Ishikawa (cell line): ENCODE measurements at regions not wholly inside any gene's neighbourhood (a gene's known extent, or its start where the extent isn't known, plus 50 kb on each side); places are given as distances from the start of the nearest gene placed in this dataset.

Experiments used
- CEBPB ChIP-seq: IDR thresholded peaks from 2 replicates; pipeline ENCODE4 v1.6.1; 2012
- CREB1 ChIP-seq: IDR thresholded peaks from 2 replicates; pipeline ENCODE4 v1.6.1; 2012; ENCODE audit warnings: low read depth
- EGR1 ChIP-seq: IDR thresholded peaks from 2 replicates; pipeline ENCODE4 v1.6.1; 2012
- EP300 ChIP-seq: IDR thresholded peaks from 2 replicates; pipeline ENCODE4 v1.6.1; 2012; ENCODE audit warnings: borderline replicate concordance
- FOXM1 ChIP-seq: IDR thresholded peaks from 2 replicates; pipeline ENCODE4 v1.6.1; 2012; ENCODE audit warnings: low read depth, borderline replicate concordance
- NFIC ChIP-seq: IDR thresholded peaks from 2 replicates; pipeline ENCODE4 v1.6.1; 2012
- RAD21 ChIP-seq: IDR thresholded peaks from 2 replicates; pipeline ENCODE4 v1.6.1; 2012; ENCODE audit warnings: low read depth
- TAF1 ChIP-seq: IDR thresholded peaks from 2 replicates; pipeline ENCODE4 v1.6.1; 2012; ENCODE audit warnings: low read depth, mild to moderate bottlenecking
- TCF12 ChIP-seq: IDR thresholded peaks from 2 replicates; pipeline ENCODE4 v1.6.1; 2012; ENCODE audit warnings: low read depth
- TEAD4 ChIP-seq: IDR thresholded peaks from 2 replicates; pipeline ENCODE4 v1.6.1; 2012
- YY1 ChIP-seq: IDR thresholded peaks from 2 replicates; pipeline ENCODE4 v1.6.1; 2012; ENCODE audit warnings: low read depth
- ZBTB7A ChIP-seq: IDR thresholded peaks from 2 replicates; pipeline ENCODE4 v1.6.1; 2012; ENCODE audit warnings: low read depth
- TF ChIP-seq, protein P1 (sequence below): IDR thresholded peaks from 2 replicates; pipeline ENCODE4 v1.6.1; 2012
- TF ChIP-seq, protein P2 (sequence below): IDR thresholded peaks from 2 replicates; pipeline ENCODE4 v1.6.1; 2012
- TF ChIP-seq, protein P3 (sequence below): IDR thresholded peaks from 2 replicates; pipeline ENCODE4 v1.6.1; 2012; ENCODE audit warnings: low read depth, mild to moderate bottlenecking

DNA sequence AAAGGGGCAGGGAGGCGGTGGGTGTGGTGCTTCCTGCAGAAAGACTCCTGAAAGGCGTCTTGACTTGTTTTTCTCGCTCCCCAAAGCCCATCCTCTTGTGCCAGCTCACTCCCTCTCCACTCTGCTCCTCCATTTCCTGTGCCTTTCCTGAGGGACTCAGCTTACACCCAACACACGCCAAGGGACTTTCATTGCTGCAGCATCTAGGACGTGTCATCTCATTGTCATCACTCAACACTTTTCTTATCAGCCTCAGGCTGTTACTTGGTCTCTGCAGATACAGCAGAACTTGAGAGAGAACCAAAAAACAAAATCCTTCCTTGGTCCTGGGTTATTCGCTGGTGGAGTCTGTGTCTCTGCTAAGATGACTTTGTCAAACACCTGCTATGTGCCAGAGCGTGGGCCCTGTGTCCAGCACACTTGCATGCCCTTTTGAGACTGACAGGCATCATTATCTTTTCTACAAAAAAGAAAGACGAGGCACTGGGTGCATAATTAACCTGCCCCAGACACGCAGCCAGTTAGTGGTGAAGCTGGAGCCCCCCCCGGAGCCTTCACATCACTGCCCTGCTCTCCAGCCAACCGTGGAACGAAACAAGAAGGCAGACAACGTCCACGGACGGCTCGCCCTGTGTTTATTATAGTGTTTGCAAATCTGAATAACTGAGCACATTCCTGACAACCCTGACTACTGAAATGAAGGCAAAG, 261.7 kb upstream of the HDAC4 start:
- no peak for TF ChIP-seq CEBPB
- TF ChIP-seq, protein P1, sequence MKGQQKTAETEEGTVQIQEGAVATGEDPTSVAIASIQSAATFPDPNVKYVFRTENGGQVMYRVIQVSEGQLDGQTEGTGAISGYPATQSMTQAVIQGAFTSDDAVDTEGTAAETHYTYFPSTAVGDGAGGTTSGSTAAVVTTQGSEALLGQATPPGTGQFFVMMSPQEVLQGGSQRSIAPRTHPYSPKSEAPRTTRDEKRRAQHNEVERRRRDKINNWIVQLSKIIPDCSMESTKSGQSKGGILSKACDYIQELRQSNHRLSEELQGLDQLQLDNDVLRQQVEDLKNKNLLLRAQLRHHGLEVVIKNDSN: no peak
- no peak for TF ChIP-seq RAD21
- no peak for TF ChIP-seq EP300
- no peak for TF ChIP-seq ZBTB7A
- TF ChIP-seq TCF12: no peak
- TF ChIP-seq, protein P2, sequence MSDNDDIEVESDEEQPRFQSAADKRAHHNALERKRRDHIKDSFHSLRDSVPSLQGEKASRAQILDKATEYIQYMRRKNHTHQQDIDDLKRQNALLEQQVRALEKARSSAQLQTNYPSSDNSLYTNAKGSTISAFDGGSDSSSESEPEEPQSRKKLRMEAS: no peak
- no peak for TF ChIP-seq EGR1
- TF ChIP-seq YY1: no peak
- TF ChIP-seq CREB1: no peak
- TF ChIP-seq, protein P3, sequence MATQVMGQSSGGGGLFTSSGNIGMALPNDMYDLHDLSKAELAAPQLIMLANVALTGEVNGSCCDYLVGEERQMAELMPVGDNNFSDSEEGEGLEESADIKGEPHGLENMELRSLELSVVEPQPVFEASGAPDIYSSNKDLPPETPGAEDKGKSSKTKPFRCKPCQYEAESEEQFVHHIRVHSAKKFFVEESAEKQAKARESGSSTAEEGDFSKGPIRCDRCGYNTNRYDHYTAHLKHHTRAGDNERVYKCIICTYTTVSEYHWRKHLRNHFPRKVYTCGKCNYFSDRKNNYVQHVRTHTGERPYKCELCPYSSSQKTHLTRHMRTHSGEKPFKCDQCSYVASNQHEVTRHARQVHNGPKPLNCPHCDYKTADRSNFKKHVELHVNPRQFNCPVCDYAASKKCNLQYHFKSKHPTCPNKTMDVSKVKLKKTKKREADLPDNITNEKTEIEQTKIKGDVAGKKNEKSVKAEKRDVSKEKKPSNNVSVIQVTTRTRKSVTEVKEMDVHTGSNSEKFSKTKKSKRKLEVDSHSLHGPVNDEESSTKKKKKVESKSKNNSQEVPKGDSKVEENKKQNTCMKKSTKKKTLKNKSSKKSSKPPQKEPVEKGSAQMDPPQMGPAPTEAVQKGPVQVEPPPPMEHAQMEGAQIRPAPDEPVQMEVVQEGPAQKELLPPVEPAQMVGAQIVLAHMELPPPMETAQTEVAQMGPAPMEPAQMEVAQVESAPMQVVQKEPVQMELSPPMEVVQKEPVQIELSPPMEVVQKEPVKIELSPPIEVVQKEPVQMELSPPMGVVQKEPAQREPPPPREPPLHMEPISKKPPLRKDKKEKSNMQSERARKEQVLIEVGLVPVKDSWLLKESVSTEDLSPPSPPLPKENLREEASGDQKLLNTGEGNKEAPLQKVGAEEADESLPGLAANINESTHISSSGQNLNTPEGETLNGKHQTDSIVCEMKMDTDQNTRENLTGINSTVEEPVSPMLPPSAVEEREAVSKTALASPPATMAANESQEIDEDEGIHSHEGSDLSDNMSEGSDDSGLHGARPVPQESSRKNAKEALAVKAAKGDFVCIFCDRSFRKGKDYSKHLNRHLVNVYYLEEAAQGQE: no peak
- TF ChIP-seq TAF1: no peak
- TF ChIP-seq FOXM1: no peak
- TF ChIP-seq NFIC: no peak
- no peak for TF ChIP-seq TEAD4

DNA sequence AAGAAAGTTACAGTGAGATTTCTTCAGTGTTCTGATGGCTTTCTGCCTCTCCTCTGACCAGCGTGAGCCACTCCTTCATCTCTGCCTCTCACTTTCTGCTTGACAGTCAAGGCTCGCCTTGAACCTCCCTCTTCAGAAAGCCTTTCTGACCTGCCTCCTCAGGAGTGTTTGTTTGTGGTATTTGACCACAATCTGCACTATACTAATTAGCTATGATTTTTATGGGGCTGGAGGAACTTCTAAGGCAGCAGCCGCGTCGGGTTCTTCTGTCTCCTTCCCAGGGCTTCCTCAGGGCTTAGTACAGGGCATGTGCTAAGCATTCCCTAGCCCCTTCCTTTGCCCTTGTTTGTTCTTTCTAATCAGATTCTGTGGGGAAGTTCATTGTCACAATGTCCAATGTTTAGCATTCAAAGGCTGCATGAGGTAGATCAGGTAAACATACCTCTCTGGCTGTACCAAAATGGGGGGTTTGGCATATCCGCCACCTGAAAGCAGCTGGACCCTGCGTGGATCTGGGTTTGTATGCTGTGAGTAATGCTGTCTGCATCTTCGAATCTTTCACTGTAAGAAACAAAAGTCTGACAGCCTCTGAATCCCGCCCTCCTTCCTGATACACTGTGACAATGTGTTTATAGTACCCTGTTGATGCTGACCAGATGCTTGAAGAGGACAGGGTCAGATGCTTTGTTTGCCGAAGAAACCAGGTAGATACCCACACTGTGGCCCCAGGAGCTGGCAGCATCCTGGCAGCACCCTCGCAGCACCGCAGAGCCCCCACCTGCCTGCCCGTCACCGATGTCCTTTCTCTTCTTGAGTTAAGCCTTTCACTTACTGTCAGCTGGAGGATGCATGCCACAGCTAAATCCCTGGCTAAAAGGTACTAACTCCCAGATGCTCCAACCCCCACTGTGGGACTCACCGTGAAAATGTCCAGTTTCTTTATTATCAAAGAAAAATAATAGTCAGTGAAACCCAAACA, 260.8 kb upstream of the HDAC4 start:
- TF ChIP-seq, protein P1: no peak

DNA sequence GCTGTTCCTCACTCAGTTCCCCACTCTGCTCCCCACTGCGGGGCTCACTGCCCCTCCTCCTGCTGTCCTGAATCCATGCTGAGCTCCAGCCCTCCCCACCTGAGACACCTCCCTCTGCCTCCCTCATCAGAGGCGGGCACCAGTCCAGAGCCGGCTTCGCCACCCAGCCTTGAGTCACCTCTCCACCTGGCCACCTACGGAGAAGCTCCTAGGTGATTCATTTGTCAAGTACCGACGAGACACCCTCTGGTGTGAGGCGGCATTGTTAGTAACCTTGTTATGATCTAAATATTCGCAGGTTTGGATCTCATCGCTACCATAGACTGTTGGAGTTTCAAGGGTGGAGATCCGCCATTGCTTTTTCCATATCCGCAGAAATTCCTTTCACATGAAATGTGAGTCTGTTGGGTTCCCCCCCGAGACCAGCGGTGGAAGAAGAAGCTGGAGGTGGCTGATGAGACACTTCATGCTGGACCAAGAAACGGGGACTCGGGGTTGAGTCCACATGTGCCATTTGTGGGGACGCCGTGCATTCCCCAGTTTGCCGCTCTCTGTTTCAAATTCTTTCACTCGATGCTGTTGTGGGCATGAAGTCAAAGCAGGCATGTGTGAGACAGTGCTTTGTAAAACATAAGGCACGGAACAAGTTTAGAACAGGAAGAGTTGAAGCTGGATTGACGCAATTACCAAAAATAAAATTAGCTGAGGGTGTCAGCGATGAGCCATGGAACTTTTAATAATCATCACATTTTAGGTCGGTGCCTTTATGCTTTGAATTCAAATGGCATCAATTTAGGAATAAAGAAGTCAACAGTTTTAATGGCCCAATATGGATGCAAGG, 259.8 kb upstream of the HDAC4 start:
- no peak for TF ChIP-seq FOXM1

DNA sequence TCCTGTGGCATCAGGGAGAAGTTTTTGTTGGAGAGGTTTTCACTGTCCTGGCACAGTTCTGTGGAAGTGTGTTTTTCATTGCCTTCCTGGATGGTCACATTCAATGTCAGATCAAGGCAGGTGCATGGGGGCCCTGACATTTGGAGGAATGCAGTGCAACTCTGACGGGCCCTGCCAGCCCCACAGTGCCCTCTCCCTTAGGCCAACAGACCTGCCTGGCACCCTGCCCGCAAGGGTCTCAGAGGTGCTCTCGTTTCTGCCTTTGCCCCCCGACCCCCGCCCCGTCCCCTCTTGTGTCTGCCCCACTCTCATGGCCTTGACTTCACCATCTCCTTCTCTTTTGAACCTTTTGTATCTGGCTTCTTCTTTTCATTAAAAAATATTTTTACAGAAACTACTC, 257.2 kb upstream of the HDAC4 start:
- TF ChIP-seq EGR1 (no peak), EP300 (no peak), NFIC (no peak), RAD21 (no peak), TAF1 (no peak), CEBPB (no peak), FOXM1 (no peak), CREB1 (no peak), TEAD4 (no peak), ZBTB7A (no peak), TCF12 (no peak), YY1 (no peak)
- TF ChIP-seq, protein P2: no peak
- TF ChIP-seq, protein P3: no peak
- TF ChIP-seq, protein P1: no peak

DNA sequence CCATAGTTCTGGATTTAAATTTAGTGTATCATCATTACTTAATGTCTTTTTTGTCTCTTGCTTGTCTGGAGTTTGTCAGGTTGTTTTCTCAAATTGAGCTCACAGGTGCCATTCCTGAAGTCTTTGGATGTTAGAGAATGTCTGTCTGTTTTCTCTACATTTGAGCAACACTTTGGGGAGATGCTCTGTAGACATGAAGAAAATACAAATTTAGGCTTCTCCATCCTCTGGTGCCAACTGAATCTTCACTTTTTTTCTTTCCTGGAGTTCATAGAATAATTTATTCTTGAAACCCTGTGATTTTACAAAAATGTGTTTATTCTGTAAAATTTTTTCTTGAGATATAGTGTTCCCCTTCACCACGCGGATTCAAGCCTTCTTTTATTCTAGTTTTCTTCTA, 256.4 kb upstream of the HDAC4 start:
- TF ChIP-seq YY1 (no peak), NFIC (no peak), CEBPB (no peak), EP300 (no peak), RAD21 (no peak), FOXM1 (no peak), ZBTB7A (no peak), CREB1 (no peak), TAF1 (no peak), TEAD4 (no peak)
- TF ChIP-seq, protein P1: no peak
- TF ChIP-seq, protein P2: no peak
- TF ChIP-seq, protein P3: no peak
